A549 (cell line): ENCODE measurements at regions not wholly inside any gene's neighbourhood (a gene's known extent, or its start where the extent isn't known, plus 50 kb on each side); places are given as distances from the start of the nearest gene placed in this dataset.

Experiments used
- CHD2 ChIP-seq: fragments of 150-350 bp; IDR thresholded peaks from 2 replicates; pipeline ENCODE4 v1.6.1; 2014; ENCODE audit warnings: low read length; ENCODE audit not compliant: partially characterized antibody
- EP300 ChIP-seq, 2 experiments: fragments of >200 bp; sonication (Bioruptor Twin); formaldehyde crosslinking; IDR thresholded peaks; 2 replicates in 1 of 2; 3 replicates in 1 of 2; pipeline ENCODE4 v1.6.1; 2016 to 2017
- ESRRA ChIP-seq: fragments of 150-350 bp; IDR thresholded peaks from 2 replicates; pipeline ENCODE4 v1.6.1; 2014; ENCODE audit warnings: mild to moderate bottlenecking, low read length, borderline replicate concordance
- HOXB13 ChIP-seq: fragments of 250-450 bp; sonication (Bioruptor Pico); IDR thresholded peaks from 2 replicates; pipeline ENCODE4 v1.5.0; 2020; ENCODE audit warnings: low read depth, mild to moderate bottlenecking, moderate library complexity
- HOXB5 ChIP-seq: fragments of 250-450 bp; sonication (Bioruptor Pico); IDR thresholded peaks from 2 replicates; pipeline ENCODE4 v1.5.0; 2020; ENCODE audit warnings: mild to moderate bottlenecking, moderate library complexity
- MAZ ChIP-seq: fragments of 150-350 bp; IDR thresholded peaks from 2 replicates; pipeline ENCODE4 v1.6.1; 2014; ENCODE audit warnings: antibody characterized with exemption, low read depth, low read length, borderline replicate concordance
- NPAS2 ChIP-seq: fragments of 250-450 bp; sonication (Bioruptor Pico); IDR thresholded peaks from 2 replicates; pipeline ENCODE4 v1.8.0; 2022; ENCODE audit warnings: mild to moderate bottlenecking, moderate library complexity, borderline replicate concordance
- NR3C1 ChIP-seq: fragments of >200 bp; sonication (Bioruptor Twin); formaldehyde crosslinking; IDR thresholded peaks from 3 replicates; pipeline ENCODE4 v1.6.1; 2017
- RCOR1 ChIP-seq: fragments of 150-350 bp; IDR thresholded peaks from 2 replicates; pipeline ENCODE4 v1.6.1; 2014; ENCODE audit warnings: antibody characterized with exemption, low read length, low read depth
- RFX5 ChIP-seq: fragments of 450-650 bp; IDR thresholded peaks from 2 replicates; pipeline ENCODE4 v1.7.1; 2014; ENCODE audit warnings: antibody characterized with exemption, mild to moderate bottlenecking, moderate library complexity
- ZC3H11A ChIP-seq: fragments of 450-650 bp; IDR thresholded peaks from 2 replicates; pipeline ENCODE4 v1.6.1; 2014; ENCODE audit warnings: antibody characterized with exemption, mild to moderate bottlenecking
- ZNF302 ChIP-seq: fragments of 250-450 bp; sonication (Bioruptor Pico); IDR thresholded peaks from 2 replicates; pipeline ENCODE4 v1.9.0; 2021; ENCODE audit warnings: inconsistent platforms, mild to moderate bottlenecking, moderate library complexity
- ZSCAN20 ChIP-seq: fragments of 250-450 bp; sonication (Bioruptor Pico); IDR thresholded peaks from 2 replicates; pipeline ENCODE4 v1.8.0; 2022; ENCODE audit warnings: mild to moderate bottlenecking, moderate library complexity
- TF ChIP-seq, protein P1 (sequence below): fragments of 150-350 bp; IDR thresholded peaks from 2 replicates; pipeline ENCODE4 v1.6.1; 2014; ENCODE audit warnings: low read depth, mild to moderate bottlenecking, low read length
- TF ChIP-seq, protein P2 (sequence below): fragments of >200 bp; sonication (Bioruptor Twin); formaldehyde crosslinking; IDR thresholded peaks from 3 replicates; pipeline ENCODE4 v1.5.1; 2016
- TF ChIP-seq, protein P3 (sequence below): fragments of 200-600 bp; sonication (generic); IDR thresholded peaks from 2 replicates; pipeline ENCODE4 v1.6.1; 2016; ENCODE audit warnings: antibody characterized with exemption, mild to moderate bottlenecking, moderate library complexity
- TF ChIP-seq, protein P4 (sequence below): fragments of >200 bp; sonication (Bioruptor Twin); formaldehyde crosslinking; IDR thresholded peaks from 3 replicates; pipeline ENCODE4 v1.6.1; 2016
- TF ChIP-seq, protein P5 (sequence below): IDR thresholded peaks from 2 replicates; pipeline ENCODE4 v1.6.1; 2012; ENCODE audit warnings: low read depth, borderline replicate concordance

DNA sequence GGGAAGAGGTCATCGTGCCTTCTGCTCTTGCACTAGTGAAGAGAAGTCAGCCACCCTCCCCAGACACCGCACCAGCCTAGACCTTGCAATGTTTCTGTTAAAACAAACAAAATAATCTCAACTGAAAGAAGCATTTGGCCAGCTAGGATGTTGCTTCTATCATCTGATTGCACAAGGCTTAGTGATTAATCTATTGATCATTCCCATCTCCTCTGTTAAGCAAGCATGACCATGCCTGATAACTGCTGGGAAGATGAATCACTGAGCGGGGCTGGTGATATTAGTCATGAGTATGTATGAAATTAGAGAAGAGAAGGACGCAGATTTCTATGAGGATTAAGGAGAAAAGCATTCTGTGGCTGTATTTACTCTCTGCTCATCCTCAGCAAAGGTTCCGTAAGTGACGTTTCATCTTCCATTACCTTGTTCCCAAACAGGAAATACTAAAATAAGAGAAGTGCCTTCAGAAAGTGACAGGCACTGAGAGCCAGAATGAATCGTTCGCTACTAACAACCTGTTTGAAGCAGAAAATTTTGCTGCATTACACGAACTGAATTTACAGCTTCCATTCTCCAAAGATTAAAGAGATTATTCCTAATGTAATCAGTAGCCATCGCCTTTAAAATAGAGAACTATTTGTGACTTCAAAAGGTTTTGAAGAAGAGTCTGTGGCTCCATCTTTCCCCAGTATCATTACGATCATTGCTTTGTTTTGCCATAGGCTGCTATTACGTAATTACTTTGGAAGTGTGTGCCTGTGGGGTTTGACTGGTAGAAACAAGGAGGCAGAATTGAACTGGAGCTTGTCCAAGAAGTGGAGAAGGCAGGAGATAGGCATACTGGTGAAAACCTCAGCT, 219.1 kb downstream of the MED10 start (continued):
- TF ChIP-seq, protein P1, sequence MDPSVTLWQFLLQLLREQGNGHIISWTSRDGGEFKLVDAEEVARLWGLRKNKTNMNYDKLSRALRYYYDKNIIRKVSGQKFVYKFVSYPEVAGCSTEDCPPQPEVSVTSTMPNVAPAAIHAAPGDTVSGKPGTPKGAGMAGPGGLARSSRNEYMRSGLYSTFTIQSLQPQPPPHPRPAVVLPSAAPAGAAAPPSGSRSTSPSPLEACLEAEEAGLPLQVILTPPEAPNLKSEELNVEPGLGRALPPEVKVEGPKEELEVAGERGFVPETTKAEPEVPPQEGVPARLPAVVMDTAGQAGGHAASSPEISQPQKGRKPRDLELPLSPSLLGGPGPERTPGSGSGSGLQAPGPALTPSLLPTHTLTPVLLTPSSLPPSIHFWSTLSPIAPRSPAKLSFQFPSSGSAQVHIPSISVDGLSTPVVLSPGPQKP: no peak
- TF ChIP-seq, protein P2, sequence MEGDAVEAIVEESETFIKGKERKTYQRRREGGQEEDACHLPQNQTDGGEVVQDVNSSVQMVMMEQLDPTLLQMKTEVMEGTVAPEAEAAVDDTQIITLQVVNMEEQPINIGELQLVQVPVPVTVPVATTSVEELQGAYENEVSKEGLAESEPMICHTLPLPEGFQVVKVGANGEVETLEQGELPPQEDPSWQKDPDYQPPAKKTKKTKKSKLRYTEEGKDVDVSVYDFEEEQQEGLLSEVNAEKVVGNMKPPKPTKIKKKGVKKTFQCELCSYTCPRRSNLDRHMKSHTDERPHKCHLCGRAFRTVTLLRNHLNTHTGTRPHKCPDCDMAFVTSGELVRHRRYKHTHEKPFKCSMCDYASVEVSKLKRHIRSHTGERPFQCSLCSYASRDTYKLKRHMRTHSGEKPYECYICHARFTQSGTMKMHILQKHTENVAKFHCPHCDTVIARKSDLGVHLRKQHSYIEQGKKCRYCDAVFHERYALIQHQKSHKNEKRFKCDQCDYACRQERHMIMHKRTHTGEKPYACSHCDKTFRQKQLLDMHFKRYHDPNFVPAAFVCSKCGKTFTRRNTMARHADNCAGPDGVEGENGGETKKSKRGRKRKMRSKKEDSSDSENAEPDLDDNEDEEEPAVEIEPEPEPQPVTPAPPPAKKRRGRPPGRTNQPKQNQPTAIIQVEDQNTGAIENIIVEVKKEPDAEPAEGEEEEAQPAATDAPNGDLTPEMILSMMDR: no peak
- TF ChIP-seq HOXB5 (CRISPR knock-in tag) (peak; percentile 49; the same call in 1 of the 2 replicates), EP300 (IDR thresholded peaks at IDR 0.05) (peak; percentile 95 to 98), NR3C1 (no peak), MAZ (no peak), HOXB13 (CRISPR knock-in tag) (no peak), ZNF302 (CRISPR knock-in tag) (no peak), RCOR1 (no peak), ESRRA (no peak), ZC3H11A (no peak), RFX5 (no peak), NPAS2 (no peak), ZSCAN20 (CRISPR knock-in tag) (no peak), CHD2 (no peak)
- TF ChIP-seq, protein P3, sequence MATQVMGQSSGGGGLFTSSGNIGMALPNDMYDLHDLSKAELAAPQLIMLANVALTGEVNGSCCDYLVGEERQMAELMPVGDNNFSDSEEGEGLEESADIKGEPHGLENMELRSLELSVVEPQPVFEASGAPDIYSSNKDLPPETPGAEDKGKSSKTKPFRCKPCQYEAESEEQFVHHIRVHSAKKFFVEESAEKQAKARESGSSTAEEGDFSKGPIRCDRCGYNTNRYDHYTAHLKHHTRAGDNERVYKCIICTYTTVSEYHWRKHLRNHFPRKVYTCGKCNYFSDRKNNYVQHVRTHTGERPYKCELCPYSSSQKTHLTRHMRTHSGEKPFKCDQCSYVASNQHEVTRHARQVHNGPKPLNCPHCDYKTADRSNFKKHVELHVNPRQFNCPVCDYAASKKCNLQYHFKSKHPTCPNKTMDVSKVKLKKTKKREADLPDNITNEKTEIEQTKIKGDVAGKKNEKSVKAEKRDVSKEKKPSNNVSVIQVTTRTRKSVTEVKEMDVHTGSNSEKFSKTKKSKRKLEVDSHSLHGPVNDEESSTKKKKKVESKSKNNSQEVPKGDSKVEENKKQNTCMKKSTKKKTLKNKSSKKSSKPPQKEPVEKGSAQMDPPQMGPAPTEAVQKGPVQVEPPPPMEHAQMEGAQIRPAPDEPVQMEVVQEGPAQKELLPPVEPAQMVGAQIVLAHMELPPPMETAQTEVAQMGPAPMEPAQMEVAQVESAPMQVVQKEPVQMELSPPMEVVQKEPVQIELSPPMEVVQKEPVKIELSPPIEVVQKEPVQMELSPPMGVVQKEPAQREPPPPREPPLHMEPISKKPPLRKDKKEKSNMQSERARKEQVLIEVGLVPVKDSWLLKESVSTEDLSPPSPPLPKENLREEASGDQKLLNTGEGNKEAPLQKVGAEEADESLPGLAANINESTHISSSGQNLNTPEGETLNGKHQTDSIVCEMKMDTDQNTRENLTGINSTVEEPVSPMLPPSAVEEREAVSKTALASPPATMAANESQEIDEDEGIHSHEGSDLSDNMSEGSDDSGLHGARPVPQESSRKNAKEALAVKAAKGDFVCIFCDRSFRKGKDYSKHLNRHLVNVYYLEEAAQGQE: no peak
- TF ChIP-seq, protein P4, sequence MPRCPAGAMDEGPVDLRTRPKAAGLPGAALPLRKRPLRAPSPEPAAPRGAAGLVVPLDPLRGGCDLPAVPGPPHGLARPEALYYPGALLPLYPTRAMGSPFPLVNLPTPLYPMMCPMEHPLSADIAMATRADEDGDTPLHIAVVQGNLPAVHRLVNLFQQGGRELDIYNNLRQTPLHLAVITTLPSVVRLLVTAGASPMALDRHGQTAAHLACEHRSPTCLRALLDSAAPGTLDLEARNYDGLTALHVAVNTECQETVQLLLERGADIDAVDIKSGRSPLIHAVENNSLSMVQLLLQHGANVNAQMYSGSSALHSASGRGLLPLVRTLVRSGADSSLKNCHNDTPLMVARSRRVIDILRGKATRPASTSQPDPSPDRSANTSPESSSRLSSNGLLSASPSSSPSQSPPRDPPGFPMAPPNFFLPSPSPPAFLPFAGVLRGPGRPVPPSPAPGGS: peak; percentile 96; the same call in 2 of the 3 replicates
- TF ChIP-seq, protein P5, sequence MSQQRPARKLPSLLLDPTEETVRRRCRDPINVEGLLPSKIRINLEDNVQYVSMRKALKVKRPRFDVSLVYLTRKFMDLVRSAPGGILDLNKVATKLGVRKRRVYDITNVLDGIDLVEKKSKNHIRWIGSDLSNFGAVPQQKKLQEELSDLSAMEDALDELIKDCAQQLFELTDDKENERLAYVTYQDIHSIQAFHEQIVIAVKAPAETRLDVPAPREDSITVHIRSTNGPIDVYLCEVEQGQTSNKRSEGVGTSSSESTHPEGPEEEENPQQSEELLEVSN: no peak
